SK-N-MC (cell line): ENCODE measurements at regions not wholly inside any gene's neighbourhood (a gene's known extent, or its start where the extent isn't known, plus 50 kb on each side); places are given as distances from the start of the nearest gene placed in this dataset.

Experiments
- EZH2 ChIP-seq: fragments of 200-600 bp; sonication (generic); IDR thresholded peaks from one replicate; pipeline ENCODE4 v1.6.1; 2017; ENCODE audit warnings: antibody characterized with exemption
- FOXP2 ChIP-seq: optimal IDR thresholded peaks from 2 replicates; pipeline ENCODE3; 2011; ENCODE audit warnings: mild to moderate bottlenecking, moderate library complexity; ENCODE audit not compliant: insufficient read depth; ENCODE audit errors: extremely low read length, control extremely low read depth
- POLR2AphosphoS5 ChIP-seq: IDR thresholded peaks from 2 replicates; pipeline ENCODE4 v1.6.1; 2012; ENCODE audit warnings: mild to moderate bottlenecking, low read depth, low read length, borderline replicate concordance

DNA sequence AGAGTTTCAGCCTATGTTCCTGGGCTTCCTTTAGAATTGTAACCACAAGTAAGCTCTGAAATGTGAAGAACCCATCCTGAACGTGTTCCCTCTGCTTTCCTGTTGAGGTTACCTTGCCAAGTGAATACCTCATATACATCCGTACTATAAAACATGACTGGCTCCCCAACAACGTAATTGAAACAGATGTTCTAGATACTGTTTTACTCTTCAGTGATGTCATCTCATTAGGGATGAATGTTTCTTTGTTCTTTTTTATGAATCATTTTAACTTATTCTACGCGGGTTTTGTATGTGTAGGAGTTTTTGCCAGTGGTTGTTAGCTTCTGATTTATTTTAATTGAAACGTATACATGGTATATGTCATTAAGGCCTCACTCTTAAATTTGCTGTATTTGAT is 166.8 kb downstream of the SAMD5 start:
- no peak for TF ChIP-seq EZH2
- no peak for TF ChIP-seq POLR2AphosphoS5
- no peak for TF ChIP-seq FOXP2
